ENCODE measurements at regions not wholly inside any gene's neighbourhood (a gene's known extent, or its start where the extent isn't known, plus 50 kb on each side); places are given as distances from the start of the nearest gene placed in this dataset.

DNA sequence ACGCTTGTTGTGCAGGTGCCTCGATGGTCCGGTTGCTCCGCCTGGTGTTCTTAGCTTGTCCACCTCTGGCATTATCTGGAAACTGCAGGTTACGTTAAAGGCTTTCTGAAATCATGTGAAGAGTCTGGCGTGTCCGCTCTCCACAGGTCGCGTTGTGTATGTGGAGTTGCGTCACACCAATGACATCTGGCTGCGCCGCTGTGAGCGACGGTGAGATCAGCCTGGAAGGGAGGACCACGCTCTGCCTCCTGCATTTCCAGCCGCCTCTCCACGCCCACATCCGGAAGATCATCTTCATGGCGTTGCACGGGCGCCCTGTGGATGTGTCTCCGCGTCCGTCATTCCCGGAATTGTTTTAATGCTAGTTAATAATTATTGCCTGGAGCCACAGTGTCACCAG lies 50.6 kb upstream of the GALNT9 start:
- TF ChIP-seq, protein P1, sequence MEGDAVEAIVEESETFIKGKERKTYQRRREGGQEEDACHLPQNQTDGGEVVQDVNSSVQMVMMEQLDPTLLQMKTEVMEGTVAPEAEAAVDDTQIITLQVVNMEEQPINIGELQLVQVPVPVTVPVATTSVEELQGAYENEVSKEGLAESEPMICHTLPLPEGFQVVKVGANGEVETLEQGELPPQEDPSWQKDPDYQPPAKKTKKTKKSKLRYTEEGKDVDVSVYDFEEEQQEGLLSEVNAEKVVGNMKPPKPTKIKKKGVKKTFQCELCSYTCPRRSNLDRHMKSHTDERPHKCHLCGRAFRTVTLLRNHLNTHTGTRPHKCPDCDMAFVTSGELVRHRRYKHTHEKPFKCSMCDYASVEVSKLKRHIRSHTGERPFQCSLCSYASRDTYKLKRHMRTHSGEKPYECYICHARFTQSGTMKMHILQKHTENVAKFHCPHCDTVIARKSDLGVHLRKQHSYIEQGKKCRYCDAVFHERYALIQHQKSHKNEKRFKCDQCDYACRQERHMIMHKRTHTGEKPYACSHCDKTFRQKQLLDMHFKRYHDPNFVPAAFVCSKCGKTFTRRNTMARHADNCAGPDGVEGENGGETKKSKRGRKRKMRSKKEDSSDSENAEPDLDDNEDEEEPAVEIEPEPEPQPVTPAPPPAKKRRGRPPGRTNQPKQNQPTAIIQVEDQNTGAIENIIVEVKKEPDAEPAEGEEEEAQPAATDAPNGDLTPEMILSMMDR (IDR thresholded peaks at IDR 0.05), result no peak
- TF ChIP-seq EZH2 (IDR thresholded peaks at IDR 0.05), result no peak
